CD4-positive, alpha-beta T cell treated with Interleukin-12 subunit alpha and Interleukin-12 subunit beta, for 1 hour (primary cell): ENCODE measurements at regions not wholly inside any gene's neighbourhood (a gene's known extent, or its start where the extent isn't known, plus 50 kb on each side); places are given as distances from the start of the nearest gene placed in this dataset.

Source experiments
- DNase-seq: peaks from one replicate; pipeline ENCODE4 v3.0.0-alpha.2; 2020

- DNase-seq: no peak
Observed at GRCh38 chr16:5549802-5550201, 452.2 kb upstream of the EEF2KMT start.

GRCh38 chr16:5541356-5541755 lies 443.8 kb upstream of the EEF2KMT start:
- no peak for DNase-seq

GRCh38 chr16:5537347-5537746 lies 439.8 kb upstream of the EEF2KMT start:
- DNase-seq: no peak

- no peak for DNase-seq
Observed at GRCh38 chr16:5533321-5533888, 435.8 kb upstream of the EEF2KMT start.

- DNase-seq: no peak
Observed at GRCh38 chr16:5527817-5528216, 430.2 kb upstream of the EEF2KMT start.

GRCh38 chr16:5526826-5527225 lies 429.2 kb upstream of the EEF2KMT start:
- DNase-seq: no peak

GRCh38 chr16:5523829-5524228 lies 426.2 kb upstream of the EEF2KMT start:
- DNase-seq: no peak

GRCh38 chr16:5516115-5516514 lies 418.5 kb upstream of the EEF2KMT start:
- DNase-seq: no peak

GRCh38 chr16:5512014-5512413 lies 414.4 kb upstream of the EEF2KMT start:
- DNase-seq: no peak

- no peak for DNase-seq
Observed at GRCh38 chr16:5510819-5511370, 413.3 kb upstream of the EEF2KMT start.

- no peak for DNase-seq
Observed at GRCh38 chr16:5509794-5510193, 412.2 kb upstream of the EEF2KMT start.

- no peak for DNase-seq
Observed at GRCh38 chr16:5509336-5509735, 411.7 kb upstream of the EEF2KMT start.

GRCh38 chr16:5508371-5508770 lies 410.8 kb upstream of the EEF2KMT start:
- no peak for DNase-seq

GRCh38 chr16:5506021-5506420 lies 408.4 kb upstream of the EEF2KMT start:
- no peak for DNase-seq

GRCh38 chr16:5505091-5505887 lies 407.7 kb upstream of the EEF2KMT start:
- no peak for DNase-seq

GRCh38 chr16:5504064-5504781 lies 406.6 kb upstream of the EEF2KMT start:
- no peak for DNase-seq

GRCh38 chr16:5502944-5503343 lies 405.3 kb upstream of the EEF2KMT start:
- no peak for DNase-seq

GRCh38 chr16:5502467-5502869 lies 404.9 kb upstream of the EEF2KMT start:
- no peak for DNase-seq

- no peak for DNase-seq
Observed at GRCh38 chr16:5500526-5500925, 402.9 kb upstream of the EEF2KMT start.

- DNase-seq: no peak
Observed at GRCh38 chr16:5498562-5498961, 401.0 kb upstream of the EEF2KMT start.

- DNase-seq: no peak
Observed at GRCh38 chr16:5496013-5496412, 398.4 kb upstream of the EEF2KMT start.

GRCh38 chr16:5490499-5490898 lies 392.9 kb upstream of the EEF2KMT start:
- no peak for DNase-seq

- no peak for DNase-seq
Observed at GRCh38 chr16:5488581-5488980, 391.0 kb upstream of the EEF2KMT start.

- no peak for DNase-seq
Observed at GRCh38 chr16:5487728-5488127, 390.1 kb upstream of the EEF2KMT start.
